ENCODE measurements at regions not wholly inside any gene's neighbourhood (a gene's known extent, or its start where the extent isn't known, plus 50 kb on each side); places are given as distances from the start of the nearest gene placed in this dataset.

GRCh38 chr20:51178153-51178552 lies 155.2 kb upstream of the KCNG1 start:
- intact Hi-C loops (cut with micrococcal nuclease): no loop called here
- ChIA-PET POLR2A (no interaction called here), CTCF (no interaction called here)
- Mint-ChIP-seq H3K27me3 (peaks cover 22% of the 10 kb centered on the region), H3K27ac (no peak overlapping the region), H3K9me3 (no peaks in the 10 kb centered on the region), H3K4me1 (ENCODE audit: low read depth) (no peaks in the 10 kb centered on the region), H3K36me3 (ENCODE audit: low read depth) (no peaks in the 10 kb centered on the region), H3K4me3 (no peak overlapping the region)
- no peak for DNase-seq
- TF ChIP-seq CTCF (IDR thresholded peaks at IDR 0.05): no peak
- ATAC-seq: no peak

GRCh38 chr20:51176876-51177275 lies 154.0 kb upstream of the KCNG1 start:
- H3K27ac Mint-ChIP-seq: no peak overlapping the region
- ATAC-seq (no peak), DNase-seq (no peak)
- H3K4me3 Mint-ChIP-seq: no peak overlapping the region
- no peaks in the 10 kb centered on the region for H3K4me1 Mint-ChIP-seq (ENCODE audit: low read depth)
- no peak for TF ChIP-seq CTCF (IDR thresholded peaks at IDR 0.05)
- CTCF ChIA-PET: no interaction called here
- intact Hi-C loops (cut with micrococcal nuclease): no loop called here
- peaks cover 31% of the 10 kb centered on the region for H3K27me3 Mint-ChIP-seq
- no peaks in the 10 kb centered on the region for H3K36me3 Mint-ChIP-seq (ENCODE audit: low read depth)
- no peaks in the 10 kb centered on the region for H3K9me3 Mint-ChIP-seq
- POLR2A ChIA-PET: no interaction called here

GRCh38 chr20:51176446-51176845 lies 153.5 kb upstream of the KCNG1 start:
- no peak for TF ChIP-seq CTCF (IDR thresholded peaks at IDR 0.05)
- H3K4me3 Mint-ChIP-seq: no peak overlapping the region
- intact Hi-C loops (cut with micrococcal nuclease): no loop called here
- H3K27me3 Mint-ChIP-seq: peaks cover 30% of the 10 kb centered on the region
- no peak for DNase-seq
- ATAC-seq: no peak
- H3K36me3 Mint-ChIP-seq (ENCODE audit: low read depth): no peaks in the 10 kb centered on the region
- H3K9me3 Mint-ChIP-seq: no peaks in the 10 kb centered on the region
- ChIA-PET POLR2A (no interaction called here), CTCF (no interaction called here)
- H3K4me1 Mint-ChIP-seq (ENCODE audit: low read depth): no peaks in the 10 kb centered on the region
- H3K27ac Mint-ChIP-seq: no peak overlapping the region

- ChIA-PET POLR2A (no interaction called here), CTCF (no interaction called here)
- Mint-ChIP-seq H3K4me3 (no peak overlapping the region), H3K9me3 (no peaks in the 10 kb centered on the region), H3K36me3 (ENCODE audit: low read depth) (no peaks in the 10 kb centered on the region), H3K27ac (no peak overlapping the region), H3K4me1 (ENCODE audit: low read depth) (no peaks in the 10 kb centered on the region), H3K27me3 (peaks cover 33% of the 10 kb centered on the region)
- intact Hi-C loops (cut with micrococcal nuclease): no loop called here
- no peak for TF ChIP-seq CTCF (IDR thresholded peaks at IDR 0.05)
- DNase-seq: no peak
- ATAC-seq: no peak
Measured at GRCh38 chr20:51175724-51176123, 152.8 kb upstream of the KCNG1 start.

GRCh38 chr20:51175156-51175555 lies 152.2 kb upstream of the KCNG1 start:
- Mint-ChIP-seq H3K9me3 (no peaks in the 10 kb centered on the region), H3K4me1 (ENCODE audit: low read depth) (no peaks in the 10 kb centered on the region), H3K36me3 (ENCODE audit: low read depth) (no peaks in the 10 kb centered on the region), H3K27ac (no peak overlapping the region), H3K4me3 (no peak overlapping the region), H3K27me3 (peaks cover 32% of the 10 kb centered on the region)
- no peak for DNase-seq
- no peak for ATAC-seq
- ChIA-PET CTCF (no interaction called here), POLR2A (no interaction called here)
- TF ChIP-seq CTCF (IDR thresholded peaks at IDR 0.05): no peak
- intact Hi-C loops (cut with micrococcal nuclease): no loop called here

Data from activated CD8-positive, alpha-beta T cell treated with anti-CD3 and anti-CD28 coated beads for 36 hours (primary cell).